ENCODE measurements at regions not wholly inside any gene's neighbourhood (a gene's known extent, or its start where the extent isn't known, plus 50 kb on each side); places are given as distances from the start of the nearest gene placed in this dataset.

- no peak for DNase-seq
These were observed 296.7 kb downstream of the DSEL start for GRCh38 chr18:67219821-67220220.

- DNase-seq, result no peak
These were observed 298.0 kb downstream of the DSEL start for GRCh38 chr18:67218556-67218955.

DNA sequence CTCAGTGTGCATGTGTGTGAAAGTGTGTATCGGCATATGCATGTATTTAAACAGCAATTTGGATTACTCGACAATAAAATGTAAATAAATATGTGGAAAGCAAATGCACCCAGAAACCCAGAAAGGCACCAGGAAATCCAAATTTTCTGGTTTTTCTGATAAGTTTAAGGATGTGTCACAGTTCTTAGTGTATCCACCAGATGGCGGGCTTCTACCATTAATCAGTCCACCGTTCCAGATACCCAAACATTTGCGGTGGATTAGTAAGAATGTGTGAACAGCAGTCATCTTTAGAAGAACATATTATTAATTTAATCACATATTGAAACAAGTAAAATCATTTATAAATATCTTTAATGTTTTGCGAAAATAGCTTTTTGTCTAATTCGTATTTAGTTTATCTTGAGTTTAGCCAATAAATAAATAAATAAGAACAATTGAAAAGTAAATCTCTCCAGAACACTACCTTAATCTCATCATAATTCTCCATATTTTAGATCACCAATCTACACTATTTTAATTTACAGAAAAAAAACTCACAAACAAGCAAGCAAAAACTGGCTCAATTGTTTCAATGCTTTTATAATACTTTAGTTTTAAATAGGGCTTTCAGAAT lies 298.9 kb downstream of the DSEL start:
- DNase-seq, result peak; percentile 79

GRCh38 chr18:67216846-67217245 lies 299.7 kb downstream of the DSEL start:
- DNase-seq, result no peak

GRCh38 chr18:67215686-67216085 lies 300.8 kb downstream of the DSEL start:
- no peak for DNase-seq

GRCh38 chr18:67211646-67212045 lies 304.9 kb downstream of the DSEL start:
- no peak for DNase-seq

GRCh38 chr18:67200665-67201064 lies 315.9 kb downstream of the DSEL start:
- no peak for DNase-seq

DNA sequence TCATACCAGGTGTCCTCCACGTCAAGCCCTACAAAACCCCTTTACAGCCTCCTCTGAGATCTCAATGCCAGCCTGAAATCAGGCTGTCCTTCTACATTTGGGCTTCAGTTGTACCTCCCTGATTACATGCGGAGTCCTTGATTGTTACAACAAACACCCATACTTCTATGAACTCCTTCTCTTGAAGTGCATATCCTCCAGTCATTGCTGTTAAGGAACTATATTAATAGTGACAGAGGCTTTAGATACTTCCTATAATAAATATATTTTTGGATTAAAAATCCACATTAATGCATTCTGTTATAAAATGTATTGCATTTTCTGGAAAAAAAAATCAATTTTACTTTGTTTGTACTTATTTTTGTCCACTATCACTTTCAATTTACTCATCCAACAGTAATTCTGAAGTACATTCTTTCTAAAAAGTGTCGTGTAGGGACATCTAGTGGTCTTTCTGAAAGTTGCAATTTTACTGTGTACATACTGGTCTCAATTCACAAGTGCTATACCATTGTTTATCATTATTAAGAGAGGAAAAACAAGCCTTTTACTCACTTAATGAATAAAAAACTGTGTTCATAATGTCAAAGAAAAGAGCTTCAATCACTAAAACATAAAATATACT lies 316.4 kb downstream of the DSEL start:
- peak; percentile 73 for DNase-seq

DNA sequence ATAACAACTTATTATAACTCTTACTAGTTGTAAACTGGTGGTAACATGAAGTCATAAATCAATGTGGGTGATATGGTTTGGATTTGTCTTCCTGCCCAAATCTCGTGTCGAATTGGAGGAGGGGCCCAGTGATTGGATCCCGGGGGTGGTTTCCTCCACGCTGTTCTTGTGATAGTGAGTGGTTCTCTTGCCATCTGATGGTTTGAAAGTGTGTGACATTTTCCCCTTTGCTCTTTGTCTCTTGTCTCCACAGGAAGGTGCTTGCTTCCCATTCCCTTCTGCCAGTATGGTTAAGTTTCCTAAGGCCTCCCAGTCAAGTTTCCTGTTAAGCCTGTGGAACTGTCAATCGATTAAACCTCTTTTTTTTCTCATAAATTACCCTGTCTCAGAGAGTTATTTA lies 321.6 kb downstream of the DSEL start:
- DNase-seq, result no peak

DNA sequence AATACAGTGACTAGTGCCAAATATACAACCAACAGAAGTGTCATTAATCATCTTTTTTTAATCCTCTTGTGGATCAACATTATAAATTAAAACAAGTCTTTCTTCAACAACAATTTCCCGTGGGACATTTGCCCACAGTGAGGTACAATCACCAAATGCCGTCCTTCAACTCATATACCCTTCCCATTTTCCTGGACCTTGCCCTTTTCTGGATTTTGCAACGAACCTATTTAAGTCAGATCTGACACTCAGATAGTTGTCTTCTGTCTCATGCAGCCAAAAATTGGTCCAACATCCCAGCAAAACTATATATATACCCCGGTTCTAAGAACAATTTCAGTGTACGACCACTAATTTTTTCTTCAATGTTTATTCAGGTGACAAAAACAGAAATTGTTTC lies 324.0 kb downstream of the DSEL start:
- no peak for DNase-seq

DNA sequence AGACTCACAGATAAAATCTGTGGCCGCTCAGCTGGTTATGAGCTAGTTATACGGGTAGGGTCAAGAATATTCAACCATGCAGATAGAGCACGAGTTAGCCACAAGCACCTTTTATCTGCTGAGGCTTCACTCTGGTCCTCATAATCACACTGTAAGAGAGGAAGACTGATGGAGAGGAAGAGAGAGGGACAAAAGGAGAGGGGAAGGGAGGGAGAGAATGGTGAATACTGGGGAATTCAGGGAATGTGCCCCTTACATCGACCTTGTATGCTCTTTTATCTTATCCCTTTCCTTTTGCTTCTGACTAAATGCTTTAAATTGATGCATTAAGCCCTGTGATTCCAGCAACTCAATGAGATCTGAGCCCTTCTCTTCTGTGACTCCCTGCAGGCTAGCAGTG lies 333.1 kb downstream of the DSEL start:
- no peak for DNase-seq

DNA sequence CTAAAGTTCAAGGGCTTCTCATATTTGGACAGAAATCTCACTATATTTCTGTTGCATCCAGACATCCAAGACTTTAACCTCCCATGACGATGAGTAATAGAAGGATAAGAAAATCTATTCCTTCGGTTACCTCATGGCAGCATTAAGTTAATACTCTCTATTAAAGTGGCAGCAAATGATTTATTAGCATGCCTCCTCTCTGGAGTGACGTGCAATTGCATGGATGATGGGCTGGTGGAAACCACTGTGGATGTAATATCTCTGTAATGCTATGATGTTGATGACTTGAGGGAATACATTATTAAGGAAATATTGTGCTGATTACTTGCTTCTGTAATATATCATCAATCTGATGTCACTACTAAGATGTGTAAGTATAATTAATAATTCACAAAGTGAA lies 336.8 kb downstream of the DSEL start:
- DNase-seq, result no peak

DNA sequence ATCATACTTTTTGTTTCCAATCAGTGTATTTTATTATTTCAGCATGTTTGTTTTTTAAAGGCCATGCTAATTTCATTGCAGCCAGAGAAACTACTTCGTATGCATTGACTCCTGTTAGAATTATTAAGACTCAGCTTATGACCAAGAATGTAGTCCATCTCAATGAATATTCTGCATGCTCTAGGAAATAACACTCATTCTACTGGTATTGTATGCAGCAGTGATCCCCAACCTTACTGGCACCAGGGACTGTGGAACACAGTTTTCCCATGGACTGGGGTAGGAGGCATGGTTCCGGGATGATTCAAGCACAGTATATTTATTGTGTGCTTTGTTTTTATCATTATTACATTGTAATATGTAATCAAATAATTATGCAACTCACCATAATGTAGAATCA lies 356.9 kb downstream of the DSEL start:
- DNase-seq, result no peak

- DNase-seq, result no peak
These were observed 361.5 kb downstream of the DSEL start for GRCh38 chr18:67154979-67155378.

- no peak for DNase-seq
These were observed 365.2 kb downstream of the DSEL start for GRCh38 chr18:67151366-67151765.

DNA sequence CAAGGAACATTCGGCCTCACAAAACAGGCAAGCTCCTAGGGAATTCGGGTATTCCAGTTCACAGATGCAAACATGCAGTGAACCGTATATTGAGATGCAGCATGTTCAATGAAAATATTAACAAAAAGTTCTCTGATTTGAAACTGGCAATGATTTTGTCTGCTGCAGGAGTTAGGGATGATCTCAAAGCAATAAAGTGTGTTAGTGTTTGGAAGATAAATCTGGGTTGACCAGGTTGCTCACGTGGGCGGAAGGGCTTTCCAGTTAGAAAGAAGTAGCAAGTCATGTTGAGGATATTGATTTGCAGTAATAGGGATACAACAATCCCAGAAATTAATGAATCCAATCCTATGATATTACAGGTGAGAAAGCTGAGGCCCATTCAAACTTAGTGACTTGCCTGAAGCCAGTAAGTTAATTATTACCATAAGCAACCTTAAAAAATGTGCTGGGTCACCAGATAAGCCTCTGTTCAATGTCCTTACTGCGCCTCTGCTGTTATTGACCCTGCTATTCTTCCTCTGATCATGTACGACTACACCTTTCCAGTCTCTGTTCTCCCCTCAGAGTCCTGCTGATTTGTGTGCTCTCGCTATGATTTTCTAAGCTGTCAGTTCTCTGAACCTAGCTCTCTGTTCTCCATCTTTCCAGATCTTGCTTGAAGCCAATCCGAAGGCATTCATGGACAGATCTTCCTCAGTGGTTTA lies 370.8 kb downstream of the DSEL start:
- DNase-seq, result no peak

GRCh38 chr18:67144329-67144728 lies 372.2 kb downstream of the DSEL start:
- no peak for DNase-seq

DNA sequence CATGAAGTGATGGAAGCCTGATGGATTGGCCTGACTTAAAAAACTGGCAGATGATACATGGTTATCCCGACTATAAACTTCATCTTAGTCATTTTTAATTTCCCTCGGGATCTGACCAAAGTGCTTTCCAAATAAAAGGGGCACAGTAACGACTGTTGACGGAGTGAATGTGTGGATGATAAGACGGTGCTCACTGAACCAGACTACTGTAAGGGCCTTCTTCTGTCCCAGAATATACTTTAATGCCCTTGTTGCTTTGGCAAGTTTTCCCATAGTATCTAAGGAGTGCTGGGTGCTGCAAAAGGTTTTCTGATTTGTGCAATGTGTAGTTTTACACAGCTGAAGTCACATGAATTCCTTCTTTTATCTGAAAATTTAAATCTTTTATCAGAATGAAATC lies 373.5 kb downstream of the DSEL start:
- no peak for DNase-seq

- no peak for DNase-seq
These were observed 373.9 kb downstream of the DSEL start for GRCh38 chr18:67142604-67143003.

GRCh38 chr18:67140495-67140894 lies 376.0 kb downstream of the DSEL start:
- DNase-seq, result no peak

- no peak for DNase-seq
These were observed 376.6 kb downstream of the DSEL start for GRCh38 chr18:67139899-67140298.

DNA sequence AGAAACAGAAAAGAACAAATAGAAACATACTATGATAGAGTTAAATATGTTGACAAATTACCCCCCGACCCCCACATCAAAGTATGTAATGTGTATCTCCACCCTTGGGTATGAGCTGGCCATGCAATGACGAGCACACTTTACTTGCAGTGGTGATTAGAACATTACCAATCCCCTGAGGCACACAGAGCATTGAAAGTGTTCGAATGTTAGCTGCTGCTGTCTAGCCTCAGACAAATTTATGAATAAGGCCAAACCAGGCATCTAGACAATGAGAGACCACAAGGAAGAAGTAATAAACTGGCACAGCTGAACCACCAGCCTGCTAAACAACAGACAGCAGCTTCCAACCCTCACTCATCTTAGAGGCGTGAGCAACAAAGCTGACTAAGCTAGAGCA lies 380.5 kb downstream of the DSEL start:
- DNase-seq, result no peak

- no peak for DNase-seq
These were observed 381.6 kb downstream of the DSEL start for GRCh38 chr18:67134911-67135310.

GRCh38 chr18:67133669-67134068 lies 382.9 kb downstream of the DSEL start:
- DNase-seq, result no peak

DNA sequence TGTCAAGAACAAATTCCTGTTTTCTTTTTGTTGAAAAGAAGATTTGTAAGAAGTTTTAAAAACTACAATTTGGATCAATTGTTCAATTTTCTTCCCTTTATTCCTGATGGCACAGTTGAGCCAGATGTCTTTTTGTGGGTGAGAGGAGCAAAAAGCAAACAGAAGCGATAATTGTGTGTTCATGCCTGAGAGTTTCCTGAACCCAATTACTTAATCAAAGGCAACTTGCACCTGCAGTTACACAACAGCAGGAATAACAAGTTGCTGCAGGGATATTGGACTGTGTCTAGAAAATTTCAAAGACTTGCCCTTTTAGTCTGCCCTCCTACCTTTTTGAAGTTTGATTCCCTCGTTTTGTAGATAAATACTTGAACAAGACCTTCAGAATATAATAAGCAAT lies 383.6 kb downstream of the DSEL start:
- DNase-seq, result no peak

All from hematopoietic multipotent progenitor cell treated with erythropoietin and hydrocortisone succinate and interleukin-3 and kit ligand, for 4 days (in vitro differentiated cells).